ENCODE measurements at regions not wholly inside any gene's neighbourhood (a gene's known extent, or its start where the extent isn't known, plus 50 kb on each side); places are given as distances from the start of the nearest gene placed in this dataset.

DNA sequence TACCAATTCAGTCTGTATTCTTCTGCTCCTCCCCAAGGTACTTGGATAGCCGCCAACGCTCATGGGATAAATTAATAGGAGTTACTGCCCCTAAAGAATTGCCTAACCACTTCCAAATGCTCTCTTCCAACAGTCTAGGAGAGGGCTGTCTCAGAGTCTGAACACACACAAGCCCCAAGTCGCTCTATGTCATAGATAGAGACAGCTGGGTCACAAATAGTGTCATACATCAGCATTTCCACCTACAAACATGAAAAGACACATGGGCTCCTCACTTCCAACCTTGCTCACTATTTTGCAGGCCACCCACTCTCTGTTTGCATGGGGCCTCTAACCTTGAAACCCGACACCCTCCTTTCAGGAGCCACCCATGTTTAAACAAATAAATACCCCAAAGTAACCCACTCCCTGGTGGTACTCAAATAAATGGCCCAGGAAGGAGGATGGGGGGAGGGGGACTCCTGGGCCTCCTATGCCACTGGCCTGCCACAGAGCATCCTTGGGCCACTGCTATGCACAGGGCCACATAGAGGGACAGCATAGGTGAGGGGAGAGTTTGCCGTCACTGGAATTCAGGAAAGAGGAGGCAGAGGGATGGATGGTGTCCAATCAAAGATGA, 265.9 kb downstream of the SOX9 start:
- no peak for DNase-seq (ENCODE audit: extremely low read depth, low read depth)
- no peak overlapping the region for H3K4me3 ChIP-seq (replicated peaks; ENCODE audit: low read depth, low read length)

DNA sequence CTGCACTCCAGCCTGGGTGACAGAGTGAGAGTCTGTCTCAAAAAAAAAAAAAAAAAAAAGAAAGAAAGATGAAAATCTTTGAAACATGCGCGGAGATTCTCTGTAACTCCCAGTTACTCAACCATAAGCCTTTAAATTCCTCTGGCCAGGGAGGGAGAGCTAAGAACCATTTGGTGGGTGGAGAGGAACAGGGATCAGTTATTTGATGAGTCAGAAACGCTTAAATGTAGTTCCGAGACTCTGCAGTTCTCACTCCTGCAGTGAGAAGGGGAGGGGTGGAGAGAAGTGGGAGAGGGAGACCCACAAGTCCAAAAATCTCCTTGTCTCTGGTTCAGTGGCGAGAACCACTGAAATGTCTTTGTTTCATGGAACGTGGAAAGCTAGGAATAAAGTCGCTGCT, 266.7 kb downstream of the SOX9 start:
- no peak overlapping the region for H3K4me3 ChIP-seq (replicated peaks; ENCODE audit: low read depth, low read length)
- TF ChIP-seq, protein P1, sequence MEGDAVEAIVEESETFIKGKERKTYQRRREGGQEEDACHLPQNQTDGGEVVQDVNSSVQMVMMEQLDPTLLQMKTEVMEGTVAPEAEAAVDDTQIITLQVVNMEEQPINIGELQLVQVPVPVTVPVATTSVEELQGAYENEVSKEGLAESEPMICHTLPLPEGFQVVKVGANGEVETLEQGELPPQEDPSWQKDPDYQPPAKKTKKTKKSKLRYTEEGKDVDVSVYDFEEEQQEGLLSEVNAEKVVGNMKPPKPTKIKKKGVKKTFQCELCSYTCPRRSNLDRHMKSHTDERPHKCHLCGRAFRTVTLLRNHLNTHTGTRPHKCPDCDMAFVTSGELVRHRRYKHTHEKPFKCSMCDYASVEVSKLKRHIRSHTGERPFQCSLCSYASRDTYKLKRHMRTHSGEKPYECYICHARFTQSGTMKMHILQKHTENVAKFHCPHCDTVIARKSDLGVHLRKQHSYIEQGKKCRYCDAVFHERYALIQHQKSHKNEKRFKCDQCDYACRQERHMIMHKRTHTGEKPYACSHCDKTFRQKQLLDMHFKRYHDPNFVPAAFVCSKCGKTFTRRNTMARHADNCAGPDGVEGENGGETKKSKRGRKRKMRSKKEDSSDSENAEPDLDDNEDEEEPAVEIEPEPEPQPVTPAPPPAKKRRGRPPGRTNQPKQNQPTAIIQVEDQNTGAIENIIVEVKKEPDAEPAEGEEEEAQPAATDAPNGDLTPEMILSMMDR (IDR thresholded peaks at IDR 0.05; ENCODE audit: low read depth, low read length, missing control alignments): no peak
- DNase-seq (ENCODE audit: extremely low read depth, low read depth): no peak

More for the DNA sequence above, 265.9 kb downstream of the SOX9 start:
- TF ChIP-seq, protein P1 (IDR thresholded peaks at IDR 0.05; ENCODE audit: low read depth, low read length, missing control alignments): no peak

DNA sequence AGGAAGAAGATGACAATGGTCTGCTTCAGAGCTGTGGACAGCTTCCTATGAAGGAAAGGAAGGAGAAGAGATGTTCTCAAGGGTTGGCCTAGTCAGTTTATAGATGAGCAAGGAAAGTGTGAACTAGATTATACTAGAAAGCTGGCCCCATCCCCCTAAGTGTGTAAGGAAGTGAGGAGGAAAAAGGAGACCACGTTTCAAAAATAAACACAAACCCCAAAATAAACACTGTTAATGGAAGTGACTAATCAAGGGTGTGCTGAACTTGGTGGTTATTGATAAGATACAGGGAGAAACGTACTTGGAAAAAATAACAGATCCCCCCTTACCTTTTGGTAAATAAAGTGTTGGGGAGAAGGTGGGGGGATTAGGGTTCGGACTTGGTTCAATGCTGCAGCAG, 267.1 kb downstream of the SOX9 start:
- DNase-seq (ENCODE audit: extremely low read depth, low read depth): no peak
- no peak overlapping the region for H3K4me3 ChIP-seq (replicated peaks; ENCODE audit: low read depth, low read length)
- TF ChIP-seq, protein P1 (IDR thresholded peaks at IDR 0.05; ENCODE audit: low read depth, low read length, missing control alignments): no peak

DNA sequence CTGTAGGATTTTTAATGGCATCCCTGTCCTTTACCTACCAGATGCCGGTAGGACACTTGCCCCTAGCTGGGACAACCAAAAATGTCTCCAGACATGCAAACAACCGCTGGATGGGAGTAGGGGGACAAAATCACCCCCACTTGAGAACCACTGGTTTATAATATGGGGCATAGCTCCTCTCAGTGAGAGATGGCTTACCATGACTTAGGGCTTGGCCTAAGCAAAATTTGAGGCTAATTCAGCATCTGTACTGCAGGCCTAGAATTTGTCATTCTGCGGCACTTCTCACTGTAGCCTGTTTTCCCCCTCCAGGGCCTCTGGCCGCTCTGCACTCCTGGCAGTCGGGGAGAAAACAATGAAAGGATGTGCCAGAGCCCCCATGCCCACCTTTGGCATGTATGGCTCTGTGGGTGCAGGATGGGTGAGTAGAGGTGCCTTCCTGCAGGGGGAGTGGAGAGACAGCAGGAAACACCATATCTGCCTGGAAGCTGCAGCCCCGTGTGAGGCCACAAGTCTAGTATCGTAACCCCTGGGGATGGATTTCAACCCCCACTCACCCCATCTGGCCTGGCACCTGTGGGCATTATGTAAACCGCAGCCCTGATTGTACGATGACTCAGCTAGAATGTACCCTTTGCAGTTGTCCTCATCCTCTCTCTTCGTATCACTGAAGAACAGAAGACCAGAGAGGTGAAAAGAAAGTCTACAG, 268.1 kb downstream of the SOX9 start:
- no peak overlapping the region for H3K4me3 ChIP-seq (replicated peaks; ENCODE audit: low read depth, low read length)
- TF ChIP-seq, protein P1 (IDR thresholded peaks at IDR 0.05; ENCODE audit: low read depth, low read length, missing control alignments): peak; percentile 44
- DNase-seq (ENCODE audit: extremely low read depth, low read depth): no peak

DNA sequence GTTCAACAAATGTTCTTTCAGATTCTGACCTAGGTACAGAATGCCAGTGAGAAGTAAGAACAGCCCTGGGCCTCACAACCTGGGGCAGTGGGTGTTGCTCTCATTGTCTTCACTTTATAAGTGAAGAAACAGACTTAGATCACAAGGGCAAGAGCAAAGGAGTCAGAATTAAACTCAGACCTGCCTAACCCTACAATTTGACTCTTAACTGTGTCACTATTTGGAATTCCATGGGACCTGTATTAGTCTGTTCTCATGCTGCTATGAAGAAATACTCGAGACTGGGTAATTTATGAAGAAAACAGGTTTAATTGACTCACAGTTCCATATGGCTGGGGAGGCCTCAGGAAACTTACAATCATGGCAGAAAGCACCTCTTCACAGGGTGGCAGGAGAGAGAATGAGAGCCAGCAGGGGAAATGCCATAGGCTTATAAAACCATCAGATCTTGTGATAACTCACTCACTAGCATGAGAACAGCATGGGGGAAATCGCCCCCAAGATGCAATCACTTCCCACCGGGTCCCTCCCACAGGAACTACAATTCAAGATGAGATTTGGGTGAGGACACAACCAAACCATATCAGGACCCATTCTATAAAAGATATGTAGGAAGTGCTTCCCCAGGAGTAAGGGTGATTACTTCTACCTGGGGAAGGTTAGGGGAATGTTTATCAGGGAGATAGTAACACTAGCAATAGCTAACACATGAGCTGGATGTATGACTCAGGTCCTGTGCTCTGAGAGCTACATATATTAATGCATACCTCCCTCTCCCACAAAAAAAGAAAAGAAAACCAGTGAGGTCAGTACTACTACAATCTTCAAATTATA, 270.1 kb downstream of the SOX9 start:
- DNase-seq (ENCODE audit: extremely low read depth, low read depth): no peak
- no peak overlapping the region for H3K4me3 ChIP-seq (replicated peaks; ENCODE audit: low read depth, low read length)
- TF ChIP-seq, protein P1 (IDR thresholded peaks at IDR 0.05; ENCODE audit: low read depth, low read length, missing control alignments): no peak

DNA sequence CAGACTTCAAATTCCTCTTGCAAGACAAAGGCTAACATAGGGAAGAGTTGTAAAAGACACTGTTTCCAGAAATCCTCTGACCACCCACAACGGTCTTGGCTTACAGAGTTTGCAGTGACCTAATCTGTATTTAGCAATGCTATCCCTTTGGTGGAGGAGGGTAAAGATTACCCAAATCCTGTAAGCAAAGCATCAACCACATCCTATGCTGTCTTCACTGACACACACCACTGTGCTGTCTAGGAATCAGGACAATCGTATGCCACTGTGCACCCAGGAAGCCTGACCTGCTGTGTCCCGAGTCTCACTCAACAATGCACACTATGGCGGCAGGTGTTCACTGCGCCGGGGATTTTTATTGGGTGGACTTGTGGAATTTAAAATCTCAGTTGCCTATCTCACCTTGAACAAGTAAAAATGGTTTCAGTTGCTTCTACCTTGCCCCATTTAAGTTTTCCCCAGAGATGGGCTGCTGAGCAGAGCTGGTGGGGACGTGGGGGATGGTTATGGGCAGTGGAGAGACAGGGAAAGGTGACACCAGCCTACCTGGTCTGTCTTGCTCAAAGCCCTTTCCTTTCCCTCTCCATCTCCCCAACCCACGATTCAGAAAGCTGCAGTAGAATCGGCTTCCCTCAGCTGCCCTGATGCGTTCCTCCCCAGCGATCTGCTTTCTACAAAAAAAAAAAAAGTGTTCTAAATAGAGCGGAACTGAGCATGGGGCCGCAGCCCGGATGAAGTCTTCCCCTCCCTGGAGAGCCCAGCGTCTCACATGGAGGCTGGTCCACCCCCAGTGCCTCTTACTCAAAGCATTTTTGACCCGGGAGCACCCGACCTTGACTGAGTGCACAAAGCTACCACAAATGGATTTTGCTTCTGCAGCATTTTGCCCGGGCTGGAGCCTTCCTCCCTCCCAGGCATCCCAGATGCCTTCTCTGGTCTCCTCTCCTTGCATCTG, 271.5 kb downstream of the SOX9 start:
- TF ChIP-seq, protein P1 (IDR thresholded peaks at IDR 0.05; ENCODE audit: low read depth, low read length, missing control alignments): no peak
- no peak for DNase-seq (ENCODE audit: extremely low read depth, low read depth)
- no peak overlapping the region for H3K4me3 ChIP-seq (replicated peaks; ENCODE audit: low read depth, low read length)

Measured in HFF-Myc (cell line).